ENCODE measurements at regions not wholly inside any gene's neighbourhood (a gene's known extent, or its start where the extent isn't known, plus 50 kb on each side); places are given as distances from the start of the nearest gene placed in this dataset.

GRCh38 chr3:159583662-159584061 is 405.0 kb upstream of the IL12A start:
- H3K4me1 ChIP-seq (ENCODE audit: low read length) = no peaks in the 10 kb centered on the region
- H3K27ac ChIP-seq (ENCODE audit: low read length) = no peak overlapping the region
- no peak overlapping the region for H2AFZ ChIP-seq (ENCODE audit: low read length)
- no peaks in the 10 kb centered on the region for H3K9me2 ChIP-seq (replicated peaks; ENCODE audit: insufficient read depth, low read length)
- no peaks in the 10 kb centered on the region for H3K9me3 ChIP-seq (replicated peaks; ENCODE audit: insufficient read depth, low read length)
- no peak for DNase-seq
- no peak overlapping the region for H3K4me3 ChIP-seq (ENCODE audit: low read length)
- H3K27me3 ChIP-seq (replicated peaks; ENCODE audit: insufficient read depth, low read length) = no peaks in the 10 kb centered on the region
- no peaks in the 10 kb centered on the region for H3K36me3 ChIP-seq (replicated peaks; ENCODE audit: insufficient read depth, low read length)
- H3K4me2 ChIP-seq (ENCODE audit: low read depth, low read length) = no peak overlapping the region
- H3K9ac ChIP-seq (ENCODE audit: low read length) = no peak overlapping the region
- TF ChIP-seq EZH2 (optimal IDR thresholded peaks at IDR 0.05; ENCODE audit: low read depth, low read length) (no peak), CTCF (IDR thresholded peaks at IDR 0.05; ENCODE audit: low read length) (no peak), EZH2phosphoT487 (IDR thresholded peaks at IDR 0.05; ENCODE audit: low read length) (no peak)
- H3K79me2 ChIP-seq (ENCODE audit: low read length) = no peaks in the 10 kb centered on the region
- no peaks in the 10 kb centered on the region for H3F3A ChIP-seq (ENCODE audit: insufficient read depth, low read length)
- H4K20me1 ChIP-seq (ENCODE audit: insufficient read depth, low read length) = no peaks in the 10 kb centered on the region

- no peak overlapping the region for H3K4me2 ChIP-seq (ENCODE audit: low read depth, low read length)
- no peak for TF ChIP-seq EZH2phosphoT487 (IDR thresholded peaks at IDR 0.05; ENCODE audit: low read length)
- TF ChIP-seq CTCF (IDR thresholded peaks at IDR 0.05; ENCODE audit: low read length) = no peak
- TF ChIP-seq EZH2 (optimal IDR thresholded peaks at IDR 0.05; ENCODE audit: low read depth, low read length) = no peak
- no peaks in the 10 kb centered on the region for H4K20me1 ChIP-seq (ENCODE audit: insufficient read depth, low read length)
- no peaks in the 10 kb centered on the region for H3K9me3 ChIP-seq (replicated peaks; ENCODE audit: insufficient read depth, low read length)
- no peak for DNase-seq
- H3K4me1 ChIP-seq (ENCODE audit: low read length) = no peaks in the 10 kb centered on the region
- H3K9ac ChIP-seq (ENCODE audit: low read length) = no peak overlapping the region
- H3K4me3 ChIP-seq (ENCODE audit: low read length) = no peak overlapping the region
- H2AFZ ChIP-seq (ENCODE audit: low read length) = no peak overlapping the region
- no peaks in the 10 kb centered on the region for H3F3A ChIP-seq (ENCODE audit: insufficient read depth, low read length)
- H3K9me2 ChIP-seq (replicated peaks; ENCODE audit: insufficient read depth, low read length) = no peaks in the 10 kb centered on the region
- no peak overlapping the region for H3K27ac ChIP-seq (ENCODE audit: low read length)
- H3K79me2 ChIP-seq (ENCODE audit: low read length) = no peaks in the 10 kb centered on the region
- H3K27me3 ChIP-seq (replicated peaks; ENCODE audit: insufficient read depth, low read length) = no peaks in the 10 kb centered on the region
- no peaks in the 10 kb centered on the region for H3K36me3 ChIP-seq (replicated peaks; ENCODE audit: insufficient read depth, low read length)
Observed at GRCh38 chr3:159584421-159584820, 404.2 kb upstream of the IL12A start.

GRCh38 chr3:159586571-159587202 is 401.9 kb upstream of the IL12A start:
- Histone ChIP-seq H3K9ac (ENCODE audit: low read length) (no peak overlapping the region), H2AFZ (ENCODE audit: low read length) (no peak overlapping the region), H4K20me1 (ENCODE audit: insufficient read depth, low read length) (no peaks in the 10 kb centered on the region), H3K4me1 (ENCODE audit: low read length) (no peaks in the 10 kb centered on the region), H3F3A (ENCODE audit: insufficient read depth, low read length) (no peaks in the 10 kb centered on the region), H3K4me3 (ENCODE audit: low read length) (no peak overlapping the region), H3K27me3 (replicated peaks; ENCODE audit: insufficient read depth, low read length) (no peaks in the 10 kb centered on the region), H3K9me3 (replicated peaks; ENCODE audit: insufficient read depth, low read length) (no peaks in the 10 kb centered on the region), H3K36me3 (replicated peaks; ENCODE audit: insufficient read depth, low read length) (no peaks in the 10 kb centered on the region), H3K4me2 (ENCODE audit: low read depth, low read length) (no peak overlapping the region), H3K27ac (ENCODE audit: low read length) (no peak overlapping the region), H3K79me2 (ENCODE audit: low read length) (no peaks in the 10 kb centered on the region), H3K9me2 (replicated peaks; ENCODE audit: insufficient read depth, low read length) (no peaks in the 10 kb centered on the region)
- DNase-seq = no peak
- TF ChIP-seq EZH2 (optimal IDR thresholded peaks at IDR 0.05; ENCODE audit: low read depth, low read length) = no peak
- peak; percentile 31 for TF ChIP-seq CTCF (IDR thresholded peaks at IDR 0.05; ENCODE audit: low read length)

All from MM.1S (cell line).